SK-N-MC (cell line): ENCODE measurements at regions not wholly inside any gene's neighbourhood (a gene's known extent, or its start where the extent isn't known, plus 50 kb on each side); places are given as distances from the start of the nearest gene placed in this dataset.
A peak's percentile ranks its signal among the peaks of the same experiment; 100 is the strongest.

Experiments
- DNase-seq: peaks from one replicate; pipeline ENCODE4 v3.0.0-alpha.2; 2011; ENCODE audit warnings: low read depth, low spot score
- H3K27ac ChIP-seq: fragments of 200-600 bp; sonication (generic); 2 replicates; pipeline ENCODE4 v1.5.1; 2016; ENCODE audit warnings: mixed run types
- H3K36me3 ChIP-seq: fragments of 200-600 bp; sonication (generic); 2 replicates; pipeline ENCODE4 v1.6.1; 2017; ENCODE audit warnings: antibody characterized with exemption, low read length, mixed read lengths; ENCODE audit not compliant: insufficient read depth
- H3K4me3 ChIP-seq: fragments of 200-600 bp; sonication (generic); 2 replicates; pipeline ENCODE4 v1.5.1; 2016
- H3K9ac ChIP-seq: fragments of 200-600 bp; sonication (generic); 2 replicates; pipeline ENCODE4 v1.8.0; 2017; ENCODE audit warnings: mixed run types, mixed read lengths; ENCODE audit not compliant: insufficient read length
- H3K9me3 ChIP-seq: fragments of 200-600 bp; sonication (generic); 2 replicates; pipeline ENCODE4 v1.6.1; 2017; ENCODE audit warnings: low read depth, mild to moderate bottlenecking, antibody characterized with exemption, low read length, moderate library complexity, mixed read lengths
- EZH2 ChIP-seq: fragments of 200-600 bp; sonication (generic); IDR thresholded peaks from one replicate; pipeline ENCODE4 v1.6.1; 2017; ENCODE audit warnings: antibody characterized with exemption
- FOXP2 ChIP-seq: optimal IDR thresholded peaks from 2 replicates; pipeline ENCODE3; 2011; ENCODE audit warnings: mild to moderate bottlenecking, moderate library complexity; ENCODE audit not compliant: insufficient read depth; ENCODE audit errors: extremely low read length, control extremely low read depth
- POLR2AphosphoS5 ChIP-seq: IDR thresholded peaks from 2 replicates; pipeline ENCODE4 v1.6.1; 2012; ENCODE audit warnings: mild to moderate bottlenecking, low read depth, low read length, borderline replicate concordance

GRCh38 chr3:34284959-34285826, 486.8 kb downstream of the PDCD6IP start:
- no peak for DNase-seq
- no peak for TF ChIP-seq POLR2AphosphoS5
- TF ChIP-seq FOXP2 = no peak
- no peak for TF ChIP-seq EZH2
- Histone ChIP-seq H3K4me3 (no peak overlapping the region), H3K9me3 (no peaks in the 10 kb centered on the region), H3K36me3 (no peaks in the 10 kb centered on the region), H3K27ac (no peak overlapping the region), H3K9ac (no peak overlapping the region)

- no peak overlapping the region for H3K4me3 ChIP-seq
- no peak for DNase-seq
- H3K9me3 ChIP-seq = no peaks in the 10 kb centered on the region
- no peak overlapping the region for H3K9ac ChIP-seq
- H3K36me3 ChIP-seq = no peaks in the 10 kb centered on the region
- TF ChIP-seq POLR2AphosphoS5 = no peak
- no peak for TF ChIP-seq FOXP2
- no peak for TF ChIP-seq EZH2
- 0 out of 2 replicates have a peak overlapping the region, but pooled peaks have one; percentile 19 for H3K27ac ChIP-seq
Measured at GRCh38 chr3:34285827-34286188, 487.4 kb downstream of the PDCD6IP start.

GRCh38 chr3:34292605-34293300, 494.3 kb downstream of the PDCD6IP start:
- TF ChIP-seq FOXP2 (no peak), EZH2 (no peak), POLR2AphosphoS5 (no peak)
- H3K4me3 ChIP-seq = peak overlapping the region; percentile 42; the same call in 1 of the 2 replicates
- H3K9me3 ChIP-seq = no peaks in the 10 kb centered on the region
- DNase-seq = no peak
- H3K36me3 ChIP-seq = no peaks in the 10 kb centered on the region
- peak overlapping the region; percentile 26 for H3K9ac ChIP-seq
- peak overlapping the region; percentile 80 for H3K27ac ChIP-seq

- no peaks in the 10 kb centered on the region for H3K36me3 ChIP-seq
- TF ChIP-seq EZH2 (no peak), POLR2AphosphoS5 (no peak), FOXP2 (no peak)
- H3K4me3 ChIP-seq = no peak overlapping the region
- H3K9ac ChIP-seq = no peak overlapping the region
- no peak overlapping the region for H3K27ac ChIP-seq
- DNase-seq = no peak
- H3K9me3 ChIP-seq = no peaks in the 10 kb centered on the region
Measured at GRCh38 chr3:34294240-34294639, 495.8 kb downstream of the PDCD6IP start.

- Histone ChIP-seq H3K27ac (no peak overlapping the region), H3K4me3 (no peak overlapping the region), H3K9me3 (no peaks in the 10 kb centered on the region), H3K36me3 (no peaks in the 10 kb centered on the region), H3K9ac (no peak overlapping the region)
- TF ChIP-seq EZH2 (no peak), POLR2AphosphoS5 (no peak), FOXP2 (no peak)
- no peak for DNase-seq
Measured at GRCh38 chr3:34296796-34297195, 498.4 kb downstream of the PDCD6IP start.

- TF ChIP-seq POLR2AphosphoS5 (no peak), EZH2 (no peak), FOXP2 (no peak)
- H3K36me3 ChIP-seq = no peaks in the 10 kb centered on the region
- no peak overlapping the region for H3K27ac ChIP-seq
- DNase-seq = no peak
- H3K9ac ChIP-seq = no peak overlapping the region
- no peak overlapping the region for H3K4me3 ChIP-seq
- no peaks in the 10 kb centered on the region for H3K9me3 ChIP-seq
Measured at GRCh38 chr3:34298653-34299052, 500.2 kb downstream of the PDCD6IP start.

GRCh38 chr3:34300621-34301020, 502.2 kb downstream of the PDCD6IP start:
- no peaks in the 10 kb centered on the region for H3K9me3 ChIP-seq
- H3K4me3 ChIP-seq = no peak overlapping the region
- DNase-seq = no peak
- H3K27ac ChIP-seq = no peak overlapping the region
- H3K36me3 ChIP-seq = no peaks in the 10 kb centered on the region
- H3K9ac ChIP-seq = no peak overlapping the region
- TF ChIP-seq POLR2AphosphoS5 = no peak
- TF ChIP-seq EZH2 = no peak
- TF ChIP-seq FOXP2 = no peak

- Histone ChIP-seq H3K36me3 (no peaks in the 10 kb centered on the region), H3K9ac (no peak overlapping the region), H3K27ac (no peak overlapping the region), H3K9me3 (no peaks in the 10 kb centered on the region), H3K4me3 (no peak overlapping the region)
- no peak for DNase-seq
- no peak for TF ChIP-seq POLR2AphosphoS5
- TF ChIP-seq EZH2 = no peak
- no peak for TF ChIP-seq FOXP2
Measured at GRCh38 chr3:34301313-34301712, 502.9 kb downstream of the PDCD6IP start.
